Testis (tissue), 2 donors: ENCODE measurements at regions not wholly inside any gene's neighbourhood (a gene's known extent, or its start where the extent isn't known, plus 50 kb on each side); places are given as distances from the start of the nearest gene placed in this dataset.

Experiments used
- DNase-seq: peaks from one replicate; pipeline ENCODE4 v3.0.0-alpha.2; 2019
- H3K27ac ChIP-seq, 2 donors: fragments of 200-600 bp; sonication (generic); one replicate each; pipeline ENCODE4 v1.5.1; 2019
- H3K27me3 ChIP-seq: fragments of 200-600 bp; sonication (generic); one replicate; pipeline ENCODE4 v1.5.1; 2019
- H3K36me3 ChIP-seq: fragments of 200-600 bp; sonication (generic); one replicate; pipeline ENCODE4 v1.5.1; 2017; ENCODE audit warnings: low read depth; ENCODE audit errors: missing control alignments
- H3K4me1 ChIP-seq: fragments of 200-600 bp; sonication (generic); one replicate; pipeline ENCODE4 v1.5.1; 2019
- H3K4me3 ChIP-seq, 2 donors: fragments of 200-600 bp; sonication (generic); one replicate each; pipeline ENCODE4 v1.5.1; 2017 to 2019
- H3K9me3 ChIP-seq: fragments of 200-600 bp; sonication (generic); one replicate; pipeline ENCODE4 v1.5.1; 2017
- POLR2A ChIP-seq: fragments of 450-650 bp; IDR thresholded peaks from one replicate; pipeline ENCODE4 v1.6.1; 2017; ENCODE audit warnings: antibody characterized with exemption, mild to moderate bottlenecking, moderate library complexity
- WGBS, 2 donors: methylation state at CpG; one replicate each; pipeline ENCODE4 v1.1.5; 2018; 5-methylcytosine and 5-hydroxymethylcytosine counted together
- intact Hi-C: fragments of 100-400 bp; cut with DNase I; formaldehyde crosslinking; loops from one replicate; pipeline ENCODE4 v1.15.1; 2023; ENCODE audit warnings: low total_unique reads
- TF ChIP-seq, protein P1 (sequence below), 3 experiments: fragments of 450-650 bp in 2 of 3; fragments of 200-600 bp in 1 of 3; sonication (generic) in 1 of 3; IDR thresholded peaks; one replicate each; pipeline ENCODE4 v1.5.1; 2016 to 2019; ENCODE audit warnings: antibody characterized with exemption in 3 of 3, mild to moderate bottlenecking in 2 of 3, moderate library complexity in 1 of 3

DNA sequence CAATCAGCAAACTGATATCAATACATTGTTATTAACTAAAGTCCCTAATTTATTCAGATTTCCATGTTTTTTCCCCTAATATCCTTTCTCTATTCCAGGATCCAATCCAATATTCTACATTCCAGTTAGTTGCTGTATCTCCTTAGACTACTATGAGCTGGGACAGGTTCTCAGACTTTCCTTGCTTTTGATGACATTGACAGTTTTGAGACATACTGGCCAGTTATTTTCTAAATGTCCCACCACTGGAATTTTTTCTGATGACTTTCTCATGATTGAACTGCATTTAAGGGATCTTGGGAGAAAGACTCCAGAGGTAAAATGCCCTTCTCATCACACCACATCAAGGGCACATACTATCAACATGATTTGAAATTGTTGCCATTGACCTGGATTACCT lies 177.1 kb upstream of the MAF start:
- H3K4me3 ChIP-seq: no peak overlapping the region
- no peaks in the 10 kb centered on the region for H3K36me3 ChIP-seq
- no peak overlapping the region for H3K27ac ChIP-seq
- no peaks in the 10 kb centered on the region for H3K9me3 ChIP-seq
- TF ChIP-seq, protein P1, sequence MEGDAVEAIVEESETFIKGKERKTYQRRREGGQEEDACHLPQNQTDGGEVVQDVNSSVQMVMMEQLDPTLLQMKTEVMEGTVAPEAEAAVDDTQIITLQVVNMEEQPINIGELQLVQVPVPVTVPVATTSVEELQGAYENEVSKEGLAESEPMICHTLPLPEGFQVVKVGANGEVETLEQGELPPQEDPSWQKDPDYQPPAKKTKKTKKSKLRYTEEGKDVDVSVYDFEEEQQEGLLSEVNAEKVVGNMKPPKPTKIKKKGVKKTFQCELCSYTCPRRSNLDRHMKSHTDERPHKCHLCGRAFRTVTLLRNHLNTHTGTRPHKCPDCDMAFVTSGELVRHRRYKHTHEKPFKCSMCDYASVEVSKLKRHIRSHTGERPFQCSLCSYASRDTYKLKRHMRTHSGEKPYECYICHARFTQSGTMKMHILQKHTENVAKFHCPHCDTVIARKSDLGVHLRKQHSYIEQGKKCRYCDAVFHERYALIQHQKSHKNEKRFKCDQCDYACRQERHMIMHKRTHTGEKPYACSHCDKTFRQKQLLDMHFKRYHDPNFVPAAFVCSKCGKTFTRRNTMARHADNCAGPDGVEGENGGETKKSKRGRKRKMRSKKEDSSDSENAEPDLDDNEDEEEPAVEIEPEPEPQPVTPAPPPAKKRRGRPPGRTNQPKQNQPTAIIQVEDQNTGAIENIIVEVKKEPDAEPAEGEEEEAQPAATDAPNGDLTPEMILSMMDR (IDR thresholded peaks at IDR 0.05): no peak
- no peak for TF ChIP-seq POLR2A
- H3K27me3 ChIP-seq: no peaks in the 10 kb centered on the region
- no peak for DNase-seq
- intact Hi-C loops: no loop called here
- no peaks in the 10 kb centered on the region for H3K4me1 ChIP-seq

DNA sequence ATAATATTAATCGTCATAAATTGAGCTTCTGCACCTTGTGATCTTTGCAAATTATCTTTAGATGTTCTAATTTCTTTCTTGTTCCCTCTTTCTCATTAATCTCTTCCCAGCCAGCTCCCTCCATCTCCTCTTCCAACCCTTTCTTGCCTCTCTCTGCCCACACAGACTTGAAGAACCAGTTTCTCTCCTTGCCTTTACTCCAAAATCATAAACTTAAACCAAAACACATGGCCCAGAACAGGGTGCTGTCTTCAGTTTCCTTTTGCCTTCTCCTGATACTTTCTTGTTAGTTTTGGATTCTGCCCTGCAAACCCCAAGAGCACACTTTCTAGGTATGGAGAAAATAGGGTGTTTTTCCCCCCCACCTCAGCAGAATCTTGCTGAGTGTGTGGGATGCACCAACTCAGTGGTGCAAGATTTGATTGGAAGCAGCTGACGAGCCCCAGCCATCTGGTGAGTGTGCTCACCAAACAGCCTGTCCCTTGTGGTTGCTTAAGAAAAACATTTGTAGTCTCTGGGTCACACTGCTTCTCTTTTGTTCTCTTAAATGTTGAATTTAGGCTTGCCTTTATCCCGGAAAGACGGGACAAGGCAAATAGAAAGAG lies 175.8 kb upstream of the MAF start:
- intact Hi-C loops: no loop called here
- H3K4me3 ChIP-seq: no peak overlapping the region
- H3K27ac ChIP-seq: no peak overlapping the region

DNA sequence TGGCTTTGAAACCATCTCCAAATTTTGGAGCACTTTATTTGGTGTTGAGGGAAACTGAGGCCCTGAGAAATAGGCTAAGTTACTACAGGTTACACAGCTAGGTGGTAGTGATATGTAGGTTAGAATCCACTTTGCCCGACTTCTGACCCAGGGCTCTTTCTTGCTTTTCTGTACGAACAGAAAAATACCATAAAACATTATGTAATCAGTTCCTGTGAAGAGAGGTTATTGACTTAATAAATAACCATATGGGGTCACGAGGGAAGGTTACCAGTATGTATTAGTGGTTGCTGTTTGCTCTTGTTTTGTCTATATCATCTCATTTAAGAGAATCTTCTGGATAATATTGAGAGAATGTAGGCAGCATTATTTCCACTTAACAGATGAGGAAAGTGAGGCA lies 172.2 kb upstream of the MAF start:
- no peaks in the 10 kb centered on the region for H3K36me3 ChIP-seq
- H3K27ac ChIP-seq: no peak overlapping the region
- no peak for TF ChIP-seq POLR2A
- TF ChIP-seq, protein P1 (IDR thresholded peaks at IDR 0.05): no peak
- no peak for DNase-seq
- intact Hi-C loops: no loop called here
- H3K4me1 ChIP-seq: peaks cover 15% of the 10 kb centered on the region
- no peaks in the 10 kb centered on the region for H3K9me3 ChIP-seq
- H3K4me3 ChIP-seq: no peak overlapping the region
- no peaks in the 10 kb centered on the region for H3K27me3 ChIP-seq
- WGBS, 2 donors: 90 to 95% methylated on average over 3 of the region's 3 CpGs

More for the DNA sequence above, 175.8 kb upstream of the MAF start:
- Histone ChIP-seq H3K9me3 (no peaks in the 10 kb centered on the region), H3K36me3 (no peaks in the 10 kb centered on the region), H3K27me3 (no peaks in the 10 kb centered on the region), H3K4me1 (no peaks in the 10 kb centered on the region)
- TF ChIP-seq, protein P1 (IDR thresholded peaks at IDR 0.05): peak in 1 of 3 experiments; percentile 28
- TF ChIP-seq POLR2A: no peak
- WGBS, 2 donors: 47 to 49% methylated on average over 4 of the region's 4 CpGs
- peak; percentile 68 for DNase-seq

DNA sequence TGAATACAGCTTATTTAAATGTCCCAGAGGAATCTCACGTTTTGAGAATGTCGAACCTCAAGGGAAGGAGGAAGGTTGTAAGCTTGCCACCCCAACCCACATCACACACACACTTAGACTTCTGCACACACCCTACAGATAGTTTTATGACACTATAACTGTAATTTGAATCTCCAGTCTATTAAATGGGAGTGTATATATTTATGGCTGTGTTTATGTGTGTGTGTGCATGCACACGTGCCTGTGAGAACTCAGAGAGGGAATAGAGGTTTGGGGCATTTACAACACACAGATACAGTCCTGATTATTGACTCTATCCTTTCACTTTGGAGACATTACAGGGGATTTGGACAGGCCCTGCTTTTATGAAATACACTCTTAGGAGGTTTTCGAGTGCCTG lies 171.5 kb upstream of the MAF start:
- TF ChIP-seq, protein P1 (IDR thresholded peaks at IDR 0.05): no peak
- TF ChIP-seq POLR2A: no peak
- Histone ChIP-seq H3K27me3 (no peaks in the 10 kb centered on the region), H3K27ac (no peak overlapping the region), H3K4me3 (no peak overlapping the region), H3K9me3 (no peaks in the 10 kb centered on the region), H3K4me1 (peaks cover 17% of the 10 kb centered on the region), H3K36me3 (no peaks in the 10 kb centered on the region)
- no peak for DNase-seq
- WGBS, 2 donors: 55 to 62% methylated on average over 4 of the region's 4 CpGs
- intact Hi-C loops: no loop called here
